ENCODE measurements at regions not wholly inside any gene's neighbourhood (a gene's known extent, or its start where the extent isn't known, plus 50 kb on each side); places are given as distances from the start of the nearest gene placed in this dataset.

GRCh38 chr11:97019305-97019704 lies 629.5 kb downstream of the JRKL start:
- Histone ChIP-seq H3K4me2 (ENCODE audit: low read depth, low read length, poor library complexity, severe bottlenecking) (no peak overlapping the region), H3K4me3 (ENCODE audit: low read length) (no peak overlapping the region), H3K9me2 (replicated peaks; ENCODE audit: insufficient read depth, low read length) (no peaks in the 10 kb centered on the region), H4K20me1 (ENCODE audit: insufficient read depth, low read depth, low read length) (no peaks in the 10 kb centered on the region), H3K79me2 (ENCODE audit: low read length) (no peaks in the 10 kb centered on the region), H3K4me1 (ENCODE audit: low read length) (no peaks in the 10 kb centered on the region), H3K9me3 (ENCODE audit: low read length) (peaks cover 83% of the 10 kb centered on the region), H3K27me3 (ENCODE audit: low read length) (no peaks in the 10 kb centered on the region), H3K36me3 (ENCODE audit: insufficient read depth, low read length) (no peaks in the 10 kb centered on the region), H3K9ac (ENCODE audit: low read length) (no peak overlapping the region), H2AFZ (ENCODE audit: low read length) (no peak overlapping the region), H3K27ac (ENCODE audit: low read length) (no peak overlapping the region)
- no peak for DNase-seq

GRCh38 chr11:97019754-97020153 lies 629.9 kb downstream of the JRKL start:
- no peak overlapping the region for H3K9ac ChIP-seq (ENCODE audit: low read length)
- no peak for DNase-seq
- H3K79me2 ChIP-seq (ENCODE audit: low read length), result no peaks in the 10 kb centered on the region
- peaks cover 83% of the 10 kb centered on the region for H3K9me3 ChIP-seq (ENCODE audit: low read length)
- no peaks in the 10 kb centered on the region for H3K4me1 ChIP-seq (ENCODE audit: low read length)
- no peak overlapping the region for H3K4me3 ChIP-seq (ENCODE audit: low read length)
- H3K36me3 ChIP-seq (ENCODE audit: insufficient read depth, low read length), result no peaks in the 10 kb centered on the region
- H3K27ac ChIP-seq (ENCODE audit: low read length), result no peak overlapping the region
- no peaks in the 10 kb centered on the region for H3K27me3 ChIP-seq (ENCODE audit: low read length)
- H2AFZ ChIP-seq (ENCODE audit: low read length), result no peak overlapping the region
- H3K4me2 ChIP-seq (ENCODE audit: low read depth, low read length, poor library complexity, severe bottlenecking), result no peak overlapping the region
- H4K20me1 ChIP-seq (ENCODE audit: insufficient read depth, low read depth, low read length), result no peaks in the 10 kb centered on the region
- no peaks in the 10 kb centered on the region for H3K9me2 ChIP-seq (replicated peaks; ENCODE audit: insufficient read depth, low read length)

- no peaks in the 10 kb centered on the region for H3K4me1 ChIP-seq (ENCODE audit: low read length)
- DNase-seq, result no peak
- no peaks in the 10 kb centered on the region for H3K27me3 ChIP-seq (ENCODE audit: low read length)
- no peaks in the 10 kb centered on the region for H3K36me3 ChIP-seq (ENCODE audit: insufficient read depth, low read length)
- no peak overlapping the region for H3K4me3 ChIP-seq (ENCODE audit: low read length)
- H3K79me2 ChIP-seq (ENCODE audit: low read length), result no peaks in the 10 kb centered on the region
- H3K4me2 ChIP-seq (ENCODE audit: low read depth, low read length, poor library complexity, severe bottlenecking), result no peak overlapping the region
- H3K27ac ChIP-seq (ENCODE audit: low read length), result no peak overlapping the region
- H3K9me3 ChIP-seq (ENCODE audit: low read length), result peaks cover 75% of the 10 kb centered on the region
- no peaks in the 10 kb centered on the region for H3K9me2 ChIP-seq (replicated peaks; ENCODE audit: insufficient read depth, low read length)
- no peak overlapping the region for H3K9ac ChIP-seq (ENCODE audit: low read length)
- no peaks in the 10 kb centered on the region for H4K20me1 ChIP-seq (ENCODE audit: insufficient read depth, low read depth, low read length)
- H2AFZ ChIP-seq (ENCODE audit: low read length), result no peak overlapping the region
Observed at GRCh38 chr11:97022955-97023354, 633.1 kb downstream of the JRKL start.

GRCh38 chr11:97028836-97029406 lies 639.1 kb downstream of the JRKL start:
- Histone ChIP-seq H3K79me2 (ENCODE audit: low read length) (no peaks in the 10 kb centered on the region), H2AFZ (ENCODE audit: low read length) (no peak overlapping the region), H3K9me2 (replicated peaks; ENCODE audit: insufficient read depth, low read length) (no peaks in the 10 kb centered on the region), H4K20me1 (ENCODE audit: insufficient read depth, low read depth, low read length) (no peaks in the 10 kb centered on the region), H3K4me1 (ENCODE audit: low read length) (no peaks in the 10 kb centered on the region), H3K9me3 (ENCODE audit: low read length) (peaks cover 57% of the 10 kb centered on the region), H3K4me3 (ENCODE audit: low read length) (no peak overlapping the region), H3K36me3 (ENCODE audit: insufficient read depth, low read length) (no peaks in the 10 kb centered on the region), H3K27me3 (ENCODE audit: low read length) (no peaks in the 10 kb centered on the region), H3K27ac (ENCODE audit: low read length) (no peak overlapping the region), H3K9ac (ENCODE audit: low read length) (no peak overlapping the region), H3K4me2 (ENCODE audit: low read depth, low read length, poor library complexity, severe bottlenecking) (no peak overlapping the region)
- DNase-seq, result no peak

GRCh38 chr11:97033178-97033577 lies 643.4 kb downstream of the JRKL start:
- H3K79me2 ChIP-seq (ENCODE audit: low read length), result no peaks in the 10 kb centered on the region
- no peak overlapping the region for H2AFZ ChIP-seq (ENCODE audit: low read length)
- no peaks in the 10 kb centered on the region for H3K4me1 ChIP-seq (ENCODE audit: low read length)
- no peak overlapping the region for H3K9ac ChIP-seq (ENCODE audit: low read length)
- H3K4me3 ChIP-seq (ENCODE audit: low read length), result no peak overlapping the region
- H3K4me2 ChIP-seq (ENCODE audit: low read depth, low read length, poor library complexity, severe bottlenecking), result no peak overlapping the region
- no peak for DNase-seq
- H3K27me3 ChIP-seq (ENCODE audit: low read length), result no peaks in the 10 kb centered on the region
- peaks cover 60% of the 10 kb centered on the region for H3K9me3 ChIP-seq (ENCODE audit: low read length)
- no peaks in the 10 kb centered on the region for H3K9me2 ChIP-seq (replicated peaks; ENCODE audit: insufficient read depth, low read length)
- no peak overlapping the region for H3K27ac ChIP-seq (ENCODE audit: low read length)
- H3K36me3 ChIP-seq (ENCODE audit: insufficient read depth, low read length), result no peaks in the 10 kb centered on the region
- no peaks in the 10 kb centered on the region for H4K20me1 ChIP-seq (ENCODE audit: insufficient read depth, low read depth, low read length)

GRCh38 chr11:97048481-97048880 lies 658.7 kb downstream of the JRKL start:
- Histone ChIP-seq H3K4me1 (ENCODE audit: low read length) (no peaks in the 10 kb centered on the region), H3K9ac (ENCODE audit: low read length) (no peak overlapping the region), H3K27ac (ENCODE audit: low read length) (no peak overlapping the region), H2AFZ (ENCODE audit: low read length) (no peak overlapping the region), H3K9me2 (replicated peaks; ENCODE audit: insufficient read depth, low read length) (no peaks in the 10 kb centered on the region), H3K27me3 (ENCODE audit: low read length) (no peaks in the 10 kb centered on the region), H3K9me3 (ENCODE audit: low read length) (peaks cover 53% of the 10 kb centered on the region), H3K36me3 (ENCODE audit: insufficient read depth, low read length) (no peaks in the 10 kb centered on the region), H3K4me3 (ENCODE audit: low read length) (no peak overlapping the region), H3K4me2 (ENCODE audit: low read depth, low read length, poor library complexity, severe bottlenecking) (no peak overlapping the region), H3K79me2 (ENCODE audit: low read length) (no peaks in the 10 kb centered on the region), H4K20me1 (ENCODE audit: insufficient read depth, low read depth, low read length) (no peaks in the 10 kb centered on the region)
- DNase-seq, result no peak

- H3K4me2 ChIP-seq (ENCODE audit: low read depth, low read length, poor library complexity, severe bottlenecking), result no peak overlapping the region
Observed at GRCh38 chr11:97060184-97060583, 670.4 kb downstream of the JRKL start.

GRCh38 chr11:97069160-97069559 lies 679.3 kb downstream of the JRKL start:
- no peaks in the 10 kb centered on the region for H3K4me1 ChIP-seq (ENCODE audit: low read length)
- no peaks in the 10 kb centered on the region for H3K9me2 ChIP-seq (replicated peaks; ENCODE audit: insufficient read depth, low read length)
- H3K4me2 ChIP-seq (ENCODE audit: low read depth, low read length, poor library complexity, severe bottlenecking), result no peak overlapping the region
- H3K27ac ChIP-seq (ENCODE audit: low read length), result no peak overlapping the region
- no peaks in the 10 kb centered on the region for H4K20me1 ChIP-seq (ENCODE audit: insufficient read depth, low read depth, low read length)
- no peak for DNase-seq
- H3K4me3 ChIP-seq (ENCODE audit: low read length), result no peak overlapping the region
- H3K9ac ChIP-seq (ENCODE audit: low read length), result no peak overlapping the region
- no peaks in the 10 kb centered on the region for H3K27me3 ChIP-seq (ENCODE audit: low read length)
- H3K79me2 ChIP-seq (ENCODE audit: low read length), result no peaks in the 10 kb centered on the region
- no peak overlapping the region for H2AFZ ChIP-seq (ENCODE audit: low read length)
- peaks cover 67% of the 10 kb centered on the region for H3K9me3 ChIP-seq (ENCODE audit: low read length)
- no peaks in the 10 kb centered on the region for H3K36me3 ChIP-seq (ENCODE audit: insufficient read depth, low read length)

More at GRCh38 chr11:97060184-97060583, 670.4 kb downstream of the JRKL start:
- Histone ChIP-seq H4K20me1 (ENCODE audit: insufficient read depth, low read depth, low read length) (no peaks in the 10 kb centered on the region), H3K36me3 (ENCODE audit: insufficient read depth, low read length) (no peaks in the 10 kb centered on the region), H3K9me3 (ENCODE audit: low read length) (peaks cover 81% of the 10 kb centered on the region), H3K79me2 (ENCODE audit: low read length) (no peaks in the 10 kb centered on the region), H3K27me3 (ENCODE audit: low read length) (no peaks in the 10 kb centered on the region), H3K9ac (ENCODE audit: low read length) (no peak overlapping the region), H3K4me1 (ENCODE audit: low read length) (no peaks in the 10 kb centered on the region), H2AFZ (ENCODE audit: low read length) (no peak overlapping the region), H3K4me3 (ENCODE audit: low read length) (no peak overlapping the region), H3K27ac (ENCODE audit: low read length) (no peak overlapping the region), H3K9me2 (replicated peaks; ENCODE audit: insufficient read depth, low read length) (no peaks in the 10 kb centered on the region)
- DNase-seq, result no peak

- Histone ChIP-seq H3K4me3 (ENCODE audit: low read length) (no peak overlapping the region), H3K9me2 (replicated peaks; ENCODE audit: insufficient read depth, low read length) (no peaks in the 10 kb centered on the region), H3K4me1 (ENCODE audit: low read length) (no peaks in the 10 kb centered on the region), H3K4me2 (ENCODE audit: low read depth, low read length, poor library complexity, severe bottlenecking) (no peak overlapping the region), H4K20me1 (ENCODE audit: insufficient read depth, low read depth, low read length) (no peaks in the 10 kb centered on the region), H3K9me3 (ENCODE audit: low read length) (peaks cover 58% of the 10 kb centered on the region), H3K36me3 (ENCODE audit: insufficient read depth, low read length) (no peaks in the 10 kb centered on the region), H3K79me2 (ENCODE audit: low read length) (no peaks in the 10 kb centered on the region), H3K9ac (ENCODE audit: low read length) (no peak overlapping the region), H2AFZ (ENCODE audit: low read length) (no peak overlapping the region), H3K27ac (ENCODE audit: low read length) (no peak overlapping the region), H3K27me3 (ENCODE audit: low read length) (no peaks in the 10 kb centered on the region)
- DNase-seq, result no peak
Observed at GRCh38 chr11:97072420-97072819, 682.6 kb downstream of the JRKL start.
